ENCODE measurements at regions not wholly inside any gene's neighbourhood (a gene's known extent, or its start where the extent isn't known, plus 50 kb on each side); places are given as distances from the start of the nearest gene placed in this dataset.

DNA sequence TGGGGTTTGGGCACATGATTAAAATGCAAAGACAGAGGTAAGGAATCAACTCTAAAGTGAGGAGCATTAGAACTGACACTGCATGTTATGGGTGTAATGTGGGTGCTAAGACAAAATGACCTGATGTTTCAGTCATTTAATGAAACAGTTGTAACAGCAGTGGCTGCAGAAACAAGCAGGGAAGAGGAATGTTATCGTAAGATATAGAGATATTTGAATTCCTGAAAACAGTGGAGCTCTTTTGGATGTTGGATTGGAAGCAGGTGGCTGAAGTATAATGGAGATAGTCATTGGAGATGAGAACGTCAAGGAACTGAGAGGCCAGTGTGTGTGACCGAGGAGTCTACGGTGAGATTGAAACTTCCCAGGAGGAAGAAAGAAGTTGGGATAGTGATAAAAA is 1065.2 kb downstream of the ZPLD1 start:
- Histone ChIP-seq H3K36me3 (ENCODE audit: insufficient read depth, low read length) (no peaks in the 10 kb centered on the region), H3K27ac (ENCODE audit: low read length) (no peak overlapping the region), H2AFZ (ENCODE audit: low read depth, low read length) (no peak overlapping the region), H3K4me3 (ENCODE audit: low read depth in 1 of 2, low read length in 2 of 2) (no peak overlapping the region), H3K9me3 (ENCODE audit: insufficient read depth, low read length, severe bottlenecking) (no peaks in the 10 kb centered on the region), H3K4me1 (ENCODE audit: insufficient read depth, low read length) (no peaks in the 10 kb centered on the region), H4K20me1 (ENCODE audit: insufficient read depth, low read length) (no peaks in the 10 kb centered on the region), H3K79me2 (ENCODE audit: insufficient read depth, low read length) (no peaks in the 10 kb centered on the region), H3K27me3 (ENCODE audit: insufficient read depth, low read length, poor library complexity) (no peaks in the 10 kb centered on the region), H3K9ac (ENCODE audit: low read depth, low read length) (no peak overlapping the region), H3K4me2 (ENCODE audit: insufficient read depth, low read length) (no peak overlapping the region)
- DNase-seq: no peak
- TF ChIP-seq EZH2 (IDR thresholded peaks at IDR 0.05; ENCODE audit: borderline replicate concordance, low read depth, low read length, severe bottlenecking): no peak
- TF ChIP-seq, protein P1, sequence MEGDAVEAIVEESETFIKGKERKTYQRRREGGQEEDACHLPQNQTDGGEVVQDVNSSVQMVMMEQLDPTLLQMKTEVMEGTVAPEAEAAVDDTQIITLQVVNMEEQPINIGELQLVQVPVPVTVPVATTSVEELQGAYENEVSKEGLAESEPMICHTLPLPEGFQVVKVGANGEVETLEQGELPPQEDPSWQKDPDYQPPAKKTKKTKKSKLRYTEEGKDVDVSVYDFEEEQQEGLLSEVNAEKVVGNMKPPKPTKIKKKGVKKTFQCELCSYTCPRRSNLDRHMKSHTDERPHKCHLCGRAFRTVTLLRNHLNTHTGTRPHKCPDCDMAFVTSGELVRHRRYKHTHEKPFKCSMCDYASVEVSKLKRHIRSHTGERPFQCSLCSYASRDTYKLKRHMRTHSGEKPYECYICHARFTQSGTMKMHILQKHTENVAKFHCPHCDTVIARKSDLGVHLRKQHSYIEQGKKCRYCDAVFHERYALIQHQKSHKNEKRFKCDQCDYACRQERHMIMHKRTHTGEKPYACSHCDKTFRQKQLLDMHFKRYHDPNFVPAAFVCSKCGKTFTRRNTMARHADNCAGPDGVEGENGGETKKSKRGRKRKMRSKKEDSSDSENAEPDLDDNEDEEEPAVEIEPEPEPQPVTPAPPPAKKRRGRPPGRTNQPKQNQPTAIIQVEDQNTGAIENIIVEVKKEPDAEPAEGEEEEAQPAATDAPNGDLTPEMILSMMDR (IDR thresholded peaks at IDR 0.05; ENCODE audit: borderline replicate concordance, extremely low read depth, low read length, poor library complexity, severe bottlenecking): no peak
- no peak for ATAC-seq (ENCODE audit: insufficient read depth, low read depth)

GRCh38 chr3:103510760-103511159 is 1075.9 kb downstream of the ZPLD1 start:
- no peak for ATAC-seq (ENCODE audit: insufficient read depth, low read depth)
- H3K9me3 ChIP-seq (ENCODE audit: insufficient read depth, low read length, severe bottlenecking): no peaks in the 10 kb centered on the region
- H3K27me3 ChIP-seq (ENCODE audit: insufficient read depth, low read length, poor library complexity): no peaks in the 10 kb centered on the region
- no peaks in the 10 kb centered on the region for H4K20me1 ChIP-seq (ENCODE audit: insufficient read depth, low read length)
- no peak overlapping the region for H3K27ac ChIP-seq (ENCODE audit: low read length)
- no peaks in the 10 kb centered on the region for H3K79me2 ChIP-seq (ENCODE audit: insufficient read depth, low read length)
- no peak for DNase-seq
- H3K9ac ChIP-seq (ENCODE audit: low read depth, low read length): no peak overlapping the region
- H3K4me1 ChIP-seq (ENCODE audit: insufficient read depth, low read length): no peaks in the 10 kb centered on the region
- TF ChIP-seq, protein P1 (IDR thresholded peaks at IDR 0.05; ENCODE audit: borderline replicate concordance, extremely low read depth, low read length, poor library complexity, severe bottlenecking): no peak
- TF ChIP-seq EZH2 (IDR thresholded peaks at IDR 0.05; ENCODE audit: borderline replicate concordance, low read depth, low read length, severe bottlenecking): no peak
- no peak overlapping the region for H3K4me3 ChIP-seq (ENCODE audit: low read depth in 1 of 2, low read length in 2 of 2)
- no peak overlapping the region for H3K4me2 ChIP-seq (ENCODE audit: insufficient read depth, low read length)
- H2AFZ ChIP-seq (ENCODE audit: low read depth, low read length): no peak overlapping the region
- no peaks in the 10 kb centered on the region for H3K36me3 ChIP-seq (ENCODE audit: insufficient read depth, low read length)

DNA sequence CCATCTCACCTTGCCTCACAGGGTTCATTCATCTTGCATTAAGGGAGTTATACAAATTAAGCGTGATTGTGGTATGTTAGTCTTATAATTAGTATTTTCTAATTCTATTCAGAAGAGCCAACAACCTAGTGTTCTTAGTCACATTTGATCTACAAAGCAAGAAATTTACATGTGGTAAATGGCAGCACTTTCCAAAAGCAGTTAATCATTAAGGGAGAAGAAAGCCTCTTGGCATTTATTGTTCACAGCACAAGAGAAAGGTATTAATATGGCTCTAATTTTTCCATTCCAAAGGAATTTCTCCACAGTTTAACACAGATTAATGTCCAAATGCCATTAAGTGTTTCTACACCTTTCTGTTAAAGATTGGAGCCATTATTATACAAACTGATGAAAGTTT is 1077.1 kb downstream of the ZPLD1 start:
- H4K20me1 ChIP-seq (ENCODE audit: insufficient read depth, low read length): no peaks in the 10 kb centered on the region
- no peaks in the 10 kb centered on the region for H3K79me2 ChIP-seq (ENCODE audit: insufficient read depth, low read length)
- H3K27me3 ChIP-seq (ENCODE audit: insufficient read depth, low read length, poor library complexity): no peaks in the 10 kb centered on the region
- DNase-seq (no peak), ATAC-seq (ENCODE audit: insufficient read depth, low read depth) (no peak)
- H3K4me2 ChIP-seq (ENCODE audit: insufficient read depth, low read length): no peak overlapping the region
- TF ChIP-seq, protein P1 (IDR thresholded peaks at IDR 0.05; ENCODE audit: borderline replicate concordance, extremely low read depth, low read length, poor library complexity, severe bottlenecking): no peak
- no peak for TF ChIP-seq EZH2 (IDR thresholded peaks at IDR 0.05; ENCODE audit: borderline replicate concordance, low read depth, low read length, severe bottlenecking)
- no peak overlapping the region for H3K27ac ChIP-seq (ENCODE audit: low read length)
- H3K4me3 ChIP-seq (ENCODE audit: low read depth in 1 of 2, low read length in 2 of 2): no peak overlapping the region
- H3K4me1 ChIP-seq (ENCODE audit: insufficient read depth, low read length): no peaks in the 10 kb centered on the region
- no peak overlapping the region for H3K9ac ChIP-seq (ENCODE audit: low read depth, low read length)
- H3K36me3 ChIP-seq (ENCODE audit: insufficient read depth, low read length): no peaks in the 10 kb centered on the region
- H3K9me3 ChIP-seq (ENCODE audit: insufficient read depth, low read length, severe bottlenecking): no peaks in the 10 kb centered on the region
- no peak overlapping the region for H2AFZ ChIP-seq (ENCODE audit: low read depth, low read length)

- Histone ChIP-seq H3K27ac (ENCODE audit: low read length) (no peak overlapping the region), H3K79me2 (ENCODE audit: insufficient read depth, low read length) (no peaks in the 10 kb centered on the region), H3K36me3 (ENCODE audit: insufficient read depth, low read length) (no peaks in the 10 kb centered on the region), H3K9me3 (ENCODE audit: insufficient read depth, low read length, severe bottlenecking) (no peaks in the 10 kb centered on the region), H2AFZ (ENCODE audit: low read depth, low read length) (no peak overlapping the region), H3K4me1 (ENCODE audit: insufficient read depth, low read length) (no peaks in the 10 kb centered on the region), H3K9ac (ENCODE audit: low read depth, low read length) (no peak overlapping the region), H3K4me2 (ENCODE audit: insufficient read depth, low read length) (no peak overlapping the region), H4K20me1 (ENCODE audit: insufficient read depth, low read length) (no peaks in the 10 kb centered on the region), H3K27me3 (ENCODE audit: insufficient read depth, low read length, poor library complexity) (no peaks in the 10 kb centered on the region), H3K4me3 (ENCODE audit: low read depth in 1 of 2, low read length in 2 of 2) (no peak overlapping the region)
- no peak for TF ChIP-seq EZH2 (IDR thresholded peaks at IDR 0.05; ENCODE audit: borderline replicate concordance, low read depth, low read length, severe bottlenecking)
- TF ChIP-seq, protein P1 (IDR thresholded peaks at IDR 0.05; ENCODE audit: borderline replicate concordance, extremely low read depth, low read length, poor library complexity, severe bottlenecking): no peak
- DNase-seq: no peak
- no peak for ATAC-seq (ENCODE audit: insufficient read depth, low read depth)
These were observed 1077.8 kb downstream of the ZPLD1 start for GRCh38 chr3:103512595-103512994.
